Right renal cortex interstitium (tissue), 3 donors: ENCODE measurements at regions not wholly inside any gene's neighbourhood (a gene's known extent, or its start where the extent isn't known, plus 50 kb on each side); places are given as distances from the start of the nearest gene placed in this dataset.

Experiments
- DNase-seq, 3 donors: peaks; one replicate each; pipeline ENCODE4 v3.0.0-alpha.2; 2013; ENCODE audit warnings: low read depth in 3 of 3, low spot score in 2 of 3

- no peak for DNase-seq
Observed at GRCh38 chr13:31853643-31854326, 114.5 kb downstream of the RXFP2 start.

- no peak for DNase-seq
Observed at GRCh38 chr13:31859571-31859970, 120.2 kb downstream of the RXFP2 start.

- no peak for DNase-seq
Observed at GRCh38 chr13:31860002-31860401, 120.7 kb downstream of the RXFP2 start.

- DNase-seq = no peak
Observed at GRCh38 chr13:31862828-31863227, 123.5 kb downstream of the RXFP2 start.

GRCh38 chr13:31864307-31864706 is 125.0 kb downstream of the RXFP2 start:
- DNase-seq = no peak

GRCh38 chr13:31866099-31866498 is 126.8 kb downstream of the RXFP2 start:
- no peak for DNase-seq

GRCh38 chr13:31867709-31868108 is 128.4 kb downstream of the RXFP2 start:
- no peak for DNase-seq

GRCh38 chr13:31869582-31869981 is 130.3 kb downstream of the RXFP2 start:
- no peak for DNase-seq

- no peak for DNase-seq
Observed at GRCh38 chr13:31870511-31870910, 131.2 kb downstream of the RXFP2 start.

GRCh38 chr13:31873145-31873544 is 133.8 kb downstream of the RXFP2 start:
- DNase-seq = no peak

GRCh38 chr13:31875134-31875533 is 135.8 kb downstream of the RXFP2 start:
- no peak for DNase-seq

GRCh38 chr13:31878052-31878451 is 138.7 kb downstream of the RXFP2 start:
- DNase-seq = no peak

GRCh38 chr13:31878495-31878894 is 139.2 kb downstream of the RXFP2 start:
- no peak for DNase-seq

- no peak for DNase-seq
Observed at GRCh38 chr13:31878955-31879354, 139.6 kb downstream of the RXFP2 start.

- no peak for DNase-seq
Observed at GRCh38 chr13:31880851-31881494, 141.6 kb downstream of the RXFP2 start.

GRCh38 chr13:31881495-31881882 is 142.2 kb downstream of the RXFP2 start:
- no peak for DNase-seq

GRCh38 chr13:31882794-31883193 is 143.5 kb downstream of the RXFP2 start:
- DNase-seq = no peak

GRCh38 chr13:31884556-31884955 is 145.2 kb downstream of the RXFP2 start:
- no peak for DNase-seq

GRCh38 chr13:31885994-31886393 is 145.6 kb upstream of the FRY start:
- DNase-seq = no peak

GRCh38 chr13:31887286-31887685 is 144.3 kb upstream of the FRY start:
- no peak for DNase-seq

GRCh38 chr13:31890946-31891345 is 140.6 kb upstream of the FRY start:
- no peak for DNase-seq

GRCh38 chr13:31891472-31891871 is 140.1 kb upstream of the FRY start:
- DNase-seq = no peak

GRCh38 chr13:31894931-31895330 is 136.6 kb upstream of the FRY start:
- DNase-seq = no peak
